ENCODE measurements at regions not wholly inside any gene's neighbourhood (a gene's known extent, or its start where the extent isn't known, plus 50 kb on each side); places are given as distances from the start of the nearest gene placed in this dataset.
"Not testable (repeated sequence)": the region's sequence is repeated elsewhere in the genome, so short reads cannot be mapped to it uniquely, and the experiment has no call there.

- WGBS, 2 donors: 12 to 14% methylated on average over 7 of the region's 7 CpGs
- intact Hi-C loops (cut with DNase I; ENCODE audit: low total_unique reads): no loop called here
- no peak for TF ChIP-seq POLR2A (IDR thresholded peaks at IDR 0.05)
- no peak for TF ChIP-seq CTCF (IDR thresholded peaks at IDR 0.05)
- DNase-seq (ENCODE audit: low spot score in 2 of 2): no peak
- no peak overlapping the region for H3K4me3 ChIP-seq (ENCODE audit: low read depth, poor library complexity, severe bottlenecking)
These were observed 485.7 kb downstream of the CSNK1G3 start for GRCh38 chr5:123997462-123998215.

- H3K4me3 ChIP-seq (ENCODE audit: low read depth, poor library complexity, severe bottlenecking): no peak overlapping the region
- intact Hi-C loops (cut with DNase I; ENCODE audit: low total_unique reads): no loop called here
- no peak for TF ChIP-seq POLR2A (IDR thresholded peaks at IDR 0.05)
- no peak for TF ChIP-seq CTCF (IDR thresholded peaks at IDR 0.05)
- DNase-seq (ENCODE audit: low spot score in 2 of 2): no peak
These were observed 485.1 kb downstream of the CSNK1G3 start for GRCh38 chr5:123997064-123997461.

- intact Hi-C loops (cut with DNase I; ENCODE audit: low total_unique reads): no loop called here
- DNase-seq (ENCODE audit: low spot score in 2 of 2): no peak
- 73 to 74% methylated on average over 2 of the region's 2 CpGs for WGBS, 2 donors
These were observed 480.7 kb downstream of the CSNK1G3 start for GRCh38 chr5:123992641-123993040.

GRCh38 chr5:123987956-123988355, 476.0 kb downstream of the CSNK1G3 start:
- whole genome bisulfite sequencing, 2 donors: 61 to 72% methylated on average over 5 of the region's 5 CpGs
- no peak for DNase-seq (ENCODE audit: low spot score in 2 of 2)
- no peak overlapping the region for H3K4me3 ChIP-seq (ENCODE audit: low read depth, poor library complexity, severe bottlenecking)
- TF ChIP-seq POLR2A (IDR thresholded peaks at IDR 0.05): no peak
- no peak for TF ChIP-seq CTCF (IDR thresholded peaks at IDR 0.05)
- intact Hi-C loops (cut with DNase I; ENCODE audit: low total_unique reads): no loop called here

More at GRCh38 chr5:123992641-123993040, 480.7 kb downstream of the CSNK1G3 start:
- H3K4me3 ChIP-seq (ENCODE audit: low read depth, poor library complexity, severe bottlenecking): no peak overlapping the region
- no peak for TF ChIP-seq POLR2A (IDR thresholded peaks at IDR 0.05)

GRCh38 chr5:123976379-123977033, 464.5 kb downstream of the CSNK1G3 start:
- WGBS, 2 donors: 70 to 79% methylated on average over 4 of the region's 4 CpGs
- no peak for DNase-seq (ENCODE audit: low spot score in 2 of 2)
- no peak overlapping the region for H3K4me3 ChIP-seq (ENCODE audit: low read depth, poor library complexity, severe bottlenecking)
- intact Hi-C loops (cut with DNase I; ENCODE audit: low total_unique reads): no loop called here
- TF ChIP-seq POLR2A (IDR thresholded peaks at IDR 0.05): no peak
- TF ChIP-seq CTCF (IDR thresholded peaks at IDR 0.05): no peak

GRCh38 chr5:123975521-123975920, 463.5 kb downstream of the CSNK1G3 start:
- H3K4me3 ChIP-seq (ENCODE audit: low read depth, poor library complexity, severe bottlenecking); DNase-seq (ENCODE audit: low spot score in 2 of 2); intact Hi-C loops (cut with DNase I; ENCODE audit: low total_unique reads): not testable (repeated sequence)

GRCh38 chr5:123966781-123967180, 454.8 kb downstream of the CSNK1G3 start:
- no peak for DNase-seq (ENCODE audit: low spot score in 2 of 2)
- no peak overlapping the region for H3K4me3 ChIP-seq (ENCODE audit: low read depth, poor library complexity, severe bottlenecking)
- 95 to 100% methylated on average over 1 of the region's 1 CpG for WGBS, 2 donors
- intact Hi-C loops (cut with DNase I; ENCODE audit: low total_unique reads): no loop called here
- no peak for TF ChIP-seq CTCF (IDR thresholded peaks at IDR 0.05)
- TF ChIP-seq POLR2A (IDR thresholded peaks at IDR 0.05): no peak

Measured in lower leg skin (tissue), 4 donors.